AG04450 (cell line): ENCODE measurements at regions not wholly inside any gene's neighbourhood (a gene's known extent, or its start where the extent isn't known, plus 50 kb on each side); places are given as distances from the start of the nearest gene placed in this dataset.

ENCODE experiments used
- CTCF ChIA-PET: fragments of 300-600, 350-600 bp; formaldehyde crosslinking; extraction: SDS; loops from one replicate; lab custom pipeline; 2022; ENCODE audit warnings: antibody characterized with exemption, inconsistent platforms; lab: Charles Lee
- POLR2A ChIA-PET: fragments of 350-600 bp; formaldehyde crosslinking; extraction: SDS; loops from one replicate; lab custom pipeline; 2021; ENCODE audit warnings: antibody characterized with exemption, inconsistent platforms; lab: Yijun Ruan, JAX
- DNase-seq: peaks from one replicate; pipeline ENCODE4 v3.0.0-alpha.2; 2011; ENCODE audit warnings: low read depth, low spot score
- H3K27ac ChIP-seq: one replicate; pipeline ENCODE4 v1.5.1; 2012; ENCODE audit warnings: low read depth, low read length, control low read depth
- H3K27me3 ChIP-seq: one replicate; pipeline ENCODE4 v1.6.0; 2012; ENCODE audit warnings: low read length; ENCODE audit not compliant: control insufficient read depth, insufficient read depth
- H3K4me3 ChIP-seq: 2 replicates; pipeline ENCODE4 v1.5.1; 2011; ENCODE audit warnings: mild to moderate bottlenecking, low read depth, low read length, control low read depth
- H3K9me3 ChIP-seq: 2 replicates; pipeline ENCODE4 v1.5.1; 2012; ENCODE audit warnings: low read length; ENCODE audit not compliant: control insufficient read depth, insufficient read depth
- TF ChIP-seq, protein P1 (sequence below): IDR thresholded peaks from 2 replicates; pipeline ENCODE4 v1.5.1; 2011; ENCODE audit warnings: low read depth, low read length, control low read depth, inconsistent platforms

GRCh38 chr2:751474-751873 is 74.3 kb upstream of the TMEM18 start:
- no peak for DNase-seq
- ChIA-PET POLR2A (no interaction called here), CTCF (no interaction called here)
- no peak overlapping the region for H3K27ac ChIP-seq
- peaks cover 3% of the 10 kb centered on the region; the same call in 1 of the 2 replicates for H3K9me3 ChIP-seq
- no peaks in the 10 kb centered on the region for H3K27me3 ChIP-seq
- TF ChIP-seq, protein P1, sequence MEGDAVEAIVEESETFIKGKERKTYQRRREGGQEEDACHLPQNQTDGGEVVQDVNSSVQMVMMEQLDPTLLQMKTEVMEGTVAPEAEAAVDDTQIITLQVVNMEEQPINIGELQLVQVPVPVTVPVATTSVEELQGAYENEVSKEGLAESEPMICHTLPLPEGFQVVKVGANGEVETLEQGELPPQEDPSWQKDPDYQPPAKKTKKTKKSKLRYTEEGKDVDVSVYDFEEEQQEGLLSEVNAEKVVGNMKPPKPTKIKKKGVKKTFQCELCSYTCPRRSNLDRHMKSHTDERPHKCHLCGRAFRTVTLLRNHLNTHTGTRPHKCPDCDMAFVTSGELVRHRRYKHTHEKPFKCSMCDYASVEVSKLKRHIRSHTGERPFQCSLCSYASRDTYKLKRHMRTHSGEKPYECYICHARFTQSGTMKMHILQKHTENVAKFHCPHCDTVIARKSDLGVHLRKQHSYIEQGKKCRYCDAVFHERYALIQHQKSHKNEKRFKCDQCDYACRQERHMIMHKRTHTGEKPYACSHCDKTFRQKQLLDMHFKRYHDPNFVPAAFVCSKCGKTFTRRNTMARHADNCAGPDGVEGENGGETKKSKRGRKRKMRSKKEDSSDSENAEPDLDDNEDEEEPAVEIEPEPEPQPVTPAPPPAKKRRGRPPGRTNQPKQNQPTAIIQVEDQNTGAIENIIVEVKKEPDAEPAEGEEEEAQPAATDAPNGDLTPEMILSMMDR, result no peak
- no peak overlapping the region for H3K4me3 ChIP-seq

- Histone ChIP-seq H3K9me3 (peaks cover 3% of the 10 kb centered on the region; the same call in 1 of the 2 replicates), H3K27ac (no peak overlapping the region), H3K4me3 (no peak overlapping the region), H3K27me3 (no peaks in the 10 kb centered on the region)
- DNase-seq, result no peak
- TF ChIP-seq, protein P1, result no peak
- ChIA-PET POLR2A (no interaction called here), CTCF (no interaction called here)
Measured at GRCh38 chr2:750628-751027, 73.4 kb upstream of the TMEM18 start.

- Histone ChIP-seq H3K9me3 (peaks cover 3% of the 10 kb centered on the region; the same call in 1 of the 2 replicates), H3K27ac (no peak overlapping the region), H3K4me3 (no peak overlapping the region), H3K27me3 (no peaks in the 10 kb centered on the region)
- DNase-seq, result no peak
- ChIA-PET CTCF (no interaction called here), POLR2A (no interaction called here)
- TF ChIP-seq, protein P1, result no peak
Measured at GRCh38 chr2:747762-748351, 70.7 kb upstream of the TMEM18 start.

- POLR2A ChIA-PET, result no interaction called here
- Histone ChIP-seq H3K4me3 (no peak overlapping the region), H3K9me3 (peaks cover 3% of the 10 kb centered on the region; the same call in 1 of the 2 replicates), H3K27ac (no peak overlapping the region), H3K27me3 (no peaks in the 10 kb centered on the region)
- TF ChIP-seq, protein P1, result no peak
- CTCF ChIA-PET, result no interaction called here
- no peak for DNase-seq
Measured at GRCh38 chr2:746697-747096, 69.5 kb upstream of the TMEM18 start.

GRCh38 chr2:744088-744487 is 66.9 kb upstream of the TMEM18 start:
- CTCF ChIA-PET, result interaction anchor here (0.7 kb wide), 1 partner anchor 111 kb away, joined by 3 read pairs; no protein-coding TSS in a partner anchor
- no peaks in the 10 kb centered on the region for H3K27me3 ChIP-seq
- POLR2A ChIA-PET, result no interaction called here

More at GRCh38 chr2:744088-744487, 66.9 kb upstream of the TMEM18 start:
- TF ChIP-seq, protein P1, result no peak
- no peak for DNase-seq
- H3K4me3 ChIP-seq, result no peak overlapping the region
- H3K27ac ChIP-seq, result no peak overlapping the region
- peaks cover 3% of the 10 kb centered on the region; the same call in 1 of the 2 replicates for H3K9me3 ChIP-seq
